DMS79 (cell line): ENCODE measurements at regions not wholly inside any gene's neighbourhood (a gene's known extent, or its start where the extent isn't known, plus 50 kb on each side); places are given as distances from the start of the nearest gene placed in this dataset.

Experiments used
- DNase-seq: peaks from one replicate; lab custom pipeline; 2025; lab: John Stamatoyannopoulos, UW

DNA sequence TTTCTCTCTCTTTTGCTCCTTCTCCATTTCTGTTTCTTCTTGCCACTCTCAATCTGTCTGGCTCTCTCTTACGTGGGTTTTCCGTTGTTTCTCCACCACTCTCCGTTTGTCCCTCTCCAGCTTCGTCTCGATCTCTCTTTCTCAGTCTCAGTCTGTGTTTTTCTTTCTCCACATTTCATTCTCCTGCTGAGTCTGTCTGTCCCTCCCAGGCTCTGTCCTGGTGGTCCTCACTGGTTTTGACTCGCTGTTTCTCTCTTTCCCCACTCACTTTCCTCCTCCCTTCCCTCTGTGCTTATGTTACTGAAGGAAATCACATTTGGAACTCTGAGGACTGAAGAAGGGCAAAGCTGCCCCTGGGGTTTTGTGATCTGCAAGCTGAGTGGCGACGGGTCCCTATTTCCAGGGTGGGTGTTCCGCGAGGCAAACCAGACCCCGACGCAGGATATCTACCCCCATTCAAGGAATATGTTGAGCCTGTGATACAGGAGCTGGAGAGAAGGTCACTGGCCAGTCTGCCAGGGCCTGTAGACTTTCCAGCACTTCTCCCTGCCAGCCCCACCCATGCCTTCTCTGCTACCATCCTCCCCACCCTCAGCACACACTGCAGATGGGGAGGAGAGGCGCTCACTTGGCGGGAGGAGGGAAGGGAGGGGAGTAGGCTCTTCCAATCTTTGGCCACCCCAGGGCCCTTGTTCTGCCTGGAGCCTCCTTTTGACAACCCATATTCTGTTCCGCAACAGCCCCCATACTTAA lies 102.7 kb upstream of the MAP1LC3B2 start:
- no peak for DNase-seq

DNA sequence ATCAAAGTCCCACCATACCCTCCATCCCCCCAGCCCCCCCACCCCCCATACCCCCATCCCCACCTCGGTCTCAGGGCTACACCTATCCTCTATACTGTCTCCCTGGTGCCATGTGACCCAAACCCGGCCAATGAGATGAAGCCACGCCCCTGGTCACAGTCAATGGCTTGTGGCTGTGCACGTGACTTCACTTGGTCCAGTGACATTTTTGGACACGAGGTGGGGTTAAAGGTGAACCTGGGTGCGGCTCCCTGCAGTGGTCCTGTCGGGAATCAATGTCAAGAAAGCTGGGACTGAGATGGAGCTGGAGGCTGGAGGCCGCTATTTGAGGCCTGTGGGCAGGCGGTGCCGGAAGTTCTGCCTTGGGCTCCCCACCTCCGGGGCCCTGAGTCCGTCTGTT lies 100.7 kb upstream of the MAP1LC3B2 start:
- DNase-seq, result no peak

DNA sequence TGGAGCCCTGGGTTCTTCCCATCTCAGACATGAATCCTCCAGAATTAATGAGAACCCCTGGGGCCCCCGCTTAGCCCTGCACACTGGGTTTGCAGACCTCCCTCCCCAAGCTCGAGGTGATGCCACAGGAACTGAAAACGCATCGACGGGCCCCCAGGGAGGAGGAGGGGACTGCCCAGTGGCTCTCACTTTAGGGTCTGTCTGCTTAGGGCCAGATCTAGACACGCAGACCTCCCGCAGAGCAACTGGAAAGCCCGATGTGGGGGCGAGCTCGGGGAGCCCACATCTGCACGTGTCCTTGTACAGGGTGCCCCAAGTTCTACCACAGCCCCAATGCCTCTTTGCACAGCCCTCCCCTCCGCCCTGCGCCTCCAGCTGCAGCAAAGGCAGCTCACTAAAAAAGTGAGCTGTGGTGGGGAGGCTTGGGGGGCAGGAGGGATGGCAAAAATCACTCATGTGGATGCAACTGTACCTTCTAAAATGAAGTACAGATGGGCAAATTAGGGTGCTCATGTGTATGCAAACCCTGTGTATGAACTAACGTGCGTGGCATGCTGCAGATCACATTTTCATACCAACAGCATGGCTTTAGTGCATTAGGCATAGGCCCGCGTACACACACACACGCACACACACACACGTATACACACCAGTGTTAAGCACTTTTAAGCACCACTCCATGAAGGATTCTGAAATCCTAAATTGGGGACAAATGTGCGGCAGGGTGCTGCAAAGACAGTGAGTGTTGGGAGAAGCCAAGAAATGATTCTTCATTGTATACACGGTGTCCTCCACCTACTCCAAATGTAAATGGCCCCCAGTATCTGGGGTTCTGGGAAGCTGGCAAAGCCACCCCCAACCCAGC lies 99.9 kb upstream of the MAP1LC3B2 start:
- no peak for DNase-seq

DNA sequence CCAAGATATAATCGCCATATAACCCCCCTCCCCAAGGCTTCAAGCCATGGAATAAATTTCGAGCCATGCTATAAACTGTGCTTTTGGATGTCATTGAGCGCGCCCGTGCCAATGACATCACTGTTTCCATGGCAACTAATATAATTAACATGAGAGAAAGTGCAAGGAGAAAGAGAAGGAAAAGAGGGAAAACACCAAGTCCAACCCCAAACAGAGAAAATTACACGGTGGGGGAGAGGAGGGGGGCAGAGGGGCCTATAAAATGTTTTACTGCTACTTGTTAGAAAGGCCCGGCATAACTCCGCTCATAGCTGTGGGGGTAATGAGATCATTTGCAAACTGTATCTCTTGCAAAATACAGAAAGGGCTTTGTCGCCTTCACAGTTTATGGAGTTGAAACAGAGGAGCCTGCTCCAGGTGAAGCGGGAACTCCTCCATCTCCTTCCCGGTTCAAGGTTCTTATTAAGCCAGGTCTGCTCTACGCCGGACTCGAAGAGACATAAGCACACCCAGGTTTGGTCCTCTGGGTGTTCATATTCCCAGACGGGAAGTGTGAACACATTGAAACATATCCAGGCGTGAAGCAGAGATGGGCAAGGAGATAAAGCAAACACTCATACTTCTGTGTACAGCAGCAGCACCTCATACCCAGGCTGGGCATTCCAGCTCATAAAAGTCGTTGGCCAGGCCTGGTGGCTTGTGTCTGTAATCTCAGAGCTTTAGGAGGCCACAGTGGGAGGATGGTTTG lies 99.1 kb upstream of the MAP1LC3B2 start:
- no peak for DNase-seq

DNA sequence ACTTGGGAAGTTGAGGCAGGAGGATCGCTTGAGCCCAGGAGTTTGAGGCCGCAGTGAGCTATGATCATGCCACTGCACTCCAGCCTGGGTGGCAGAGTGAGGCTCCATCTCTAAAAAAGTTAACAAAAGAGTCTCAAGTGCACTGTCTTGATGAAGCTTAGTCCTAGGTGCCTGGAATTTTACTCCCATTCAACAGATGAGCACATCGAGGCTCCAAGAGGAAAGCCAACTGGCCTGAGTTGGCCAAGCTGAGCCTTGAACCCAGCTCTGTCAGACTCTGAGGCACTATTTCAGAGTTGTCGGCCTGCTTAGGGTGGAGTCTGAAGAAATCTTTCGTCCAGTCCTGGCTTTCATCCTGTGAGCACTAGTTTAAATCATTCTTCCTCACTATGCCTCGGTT lies 98.1 kb upstream of the MAP1LC3B2 start:
- no peak for DNase-seq

DNA sequence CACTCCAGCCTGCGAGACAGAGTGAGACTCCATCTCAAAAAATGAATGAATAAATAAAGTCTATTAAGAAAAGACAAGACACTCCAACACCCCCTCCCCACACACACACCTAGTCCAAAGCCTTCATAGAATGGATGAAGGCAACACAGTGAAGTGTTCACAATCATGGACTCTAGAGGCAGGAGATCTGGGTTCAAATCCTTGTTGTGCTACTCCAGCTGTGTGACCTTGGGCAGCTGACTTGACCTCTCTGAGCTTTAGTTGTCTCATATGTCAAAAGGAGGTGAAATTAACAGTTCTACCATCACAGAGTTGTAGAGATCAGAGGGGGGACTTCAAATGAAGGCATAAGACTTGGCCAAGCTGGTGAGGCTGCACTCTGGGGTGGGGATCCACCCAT lies 95.8 kb upstream of the MAP1LC3B2 start:
- DNase-seq, result no peak

DNA sequence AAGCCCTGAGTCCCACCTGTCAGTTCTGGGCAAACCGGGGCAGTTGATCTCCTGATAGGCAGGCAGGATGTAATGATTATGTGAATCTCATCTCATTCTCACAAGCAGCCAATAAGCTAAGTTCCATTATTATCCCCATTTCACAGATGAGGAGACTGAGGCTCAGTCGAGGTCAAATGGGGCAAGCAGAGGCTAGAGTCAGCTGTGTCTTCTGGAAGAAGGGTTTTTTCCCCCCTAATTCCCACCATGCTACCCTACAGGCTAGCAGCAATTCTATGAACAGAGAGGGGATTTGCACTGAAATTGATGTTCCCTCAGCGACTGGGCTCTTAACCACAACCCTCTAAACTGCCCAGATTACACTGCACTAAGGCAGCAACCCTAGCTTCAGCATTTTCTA lies 93.8 kb upstream of the MAP1LC3B2 start:
- DNase-seq, result no peak

DNA sequence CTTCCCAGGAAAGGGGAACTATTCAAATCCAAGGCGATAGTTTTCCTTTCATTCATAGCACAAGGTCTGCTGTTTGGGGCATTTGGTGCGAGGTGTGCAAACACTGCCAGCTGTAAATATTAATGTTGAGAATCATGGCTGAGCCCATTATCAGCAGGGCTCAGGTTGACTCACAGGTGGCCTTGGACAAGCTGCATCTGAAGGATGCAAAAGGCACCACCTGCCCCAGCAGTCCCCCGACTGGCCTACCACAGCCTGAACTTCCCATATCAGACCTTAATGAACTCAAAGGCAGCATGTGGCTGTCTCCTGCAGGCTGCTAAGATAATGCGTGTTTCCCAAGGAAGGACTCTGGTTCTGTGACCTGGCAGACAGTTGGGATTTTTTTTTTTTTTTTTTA lies 93.3 kb upstream of the MAP1LC3B2 start:
- DNase-seq, result no peak

DNA sequence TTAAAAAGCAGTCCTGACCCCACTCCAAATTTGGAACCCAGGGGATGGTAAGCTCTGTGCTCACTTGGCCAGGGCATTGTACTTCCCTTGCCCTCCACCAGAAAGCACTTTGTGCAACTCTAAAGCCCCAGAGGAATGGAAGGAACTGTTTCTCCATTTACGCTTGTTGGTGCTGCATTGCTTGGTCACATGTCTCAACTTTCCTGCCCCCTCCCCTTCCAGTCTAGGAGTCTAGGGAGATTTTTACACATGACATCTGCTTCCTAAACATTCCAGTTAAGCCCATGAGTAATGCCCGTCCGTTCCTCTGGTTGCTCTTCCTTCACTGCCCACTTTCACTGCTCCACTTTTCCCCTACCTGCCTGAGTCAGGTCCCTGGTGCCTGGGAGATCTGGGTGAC lies 92.6 kb upstream of the MAP1LC3B2 start:
- DNase-seq, result no peak

DNA sequence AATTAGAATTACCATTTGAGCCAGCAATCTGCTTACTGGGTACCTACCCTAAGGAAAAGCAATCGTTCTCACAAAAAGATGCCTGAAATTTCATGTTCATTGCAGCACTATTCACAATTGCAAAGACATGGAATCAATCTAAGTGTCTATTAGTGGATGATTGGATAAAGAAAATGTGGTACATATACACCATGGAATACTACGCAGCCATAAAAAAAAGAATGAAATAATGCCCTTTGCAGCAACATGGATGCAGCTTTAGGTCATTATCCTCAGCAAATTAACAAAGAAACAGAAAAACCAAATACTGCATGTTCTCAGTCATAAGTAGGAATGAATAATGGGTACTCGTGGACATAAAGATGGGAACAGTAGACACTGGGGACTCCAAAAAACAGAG lies 89.8 kb upstream of the MAP1LC3B2 start:
- DNase-seq, result no peak

DNA sequence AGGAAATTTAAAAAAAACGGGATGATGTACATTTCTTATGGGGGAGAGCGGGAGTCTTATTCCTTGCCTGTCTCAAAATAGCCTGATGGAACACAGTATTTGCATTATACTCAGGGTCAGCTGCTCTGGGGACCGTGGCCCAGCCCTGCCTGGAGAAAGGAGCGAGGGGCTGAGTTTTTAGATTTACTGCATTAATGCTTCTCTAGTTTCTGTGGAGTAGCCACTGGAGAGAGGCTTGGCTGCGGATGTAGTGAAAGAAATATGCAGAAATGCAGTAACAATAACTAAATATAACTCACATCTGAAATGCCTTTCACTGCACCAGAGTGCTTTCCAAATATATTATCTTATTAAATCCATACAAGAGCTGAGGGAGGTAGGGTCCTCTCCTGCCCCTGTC lies 87.6 kb upstream of the MAP1LC3B2 start:
- no peak for DNase-seq

DNA sequence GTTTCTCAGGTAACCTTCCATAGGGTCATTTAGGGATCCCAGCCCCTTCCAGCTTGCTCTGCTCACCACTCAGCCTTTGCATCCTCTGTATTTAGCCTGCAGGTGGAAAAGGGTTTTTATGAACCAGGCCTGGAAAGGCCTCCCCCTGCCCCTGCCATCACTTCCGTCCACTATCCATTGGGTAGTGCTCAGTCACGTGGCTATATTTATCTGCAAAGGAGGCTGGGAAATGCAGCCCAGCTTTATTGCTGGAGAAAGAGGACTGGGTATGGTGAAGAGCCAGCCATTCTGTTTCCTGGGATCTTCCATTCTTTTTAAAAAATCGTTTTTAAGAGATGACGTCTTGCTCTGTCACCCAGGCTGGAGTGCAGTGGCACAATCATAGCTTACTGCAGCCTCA lies 87.0 kb upstream of the MAP1LC3B2 start:
- no peak for DNase-seq

DNA sequence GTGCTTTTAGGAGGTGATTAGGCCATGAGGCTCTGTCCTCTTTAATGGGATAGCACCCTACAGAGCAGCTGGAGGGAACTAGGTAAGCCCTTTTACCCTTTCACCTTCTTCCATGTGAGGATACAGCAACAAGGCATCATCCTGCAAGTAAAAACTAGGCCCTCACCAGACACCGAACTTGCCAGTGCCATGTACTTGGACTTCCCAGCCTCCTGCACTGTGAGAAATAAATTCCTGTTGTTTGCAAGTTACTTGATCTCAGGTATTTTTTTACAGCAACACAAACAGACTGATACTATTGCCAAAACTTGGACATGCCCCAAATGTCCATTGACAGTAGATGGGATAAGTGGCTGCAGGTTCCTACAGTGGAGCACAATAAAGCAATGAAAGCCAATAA lies 85.8 kb upstream of the MAP1LC3B2 start:
- DNase-seq, result no peak

DNA sequence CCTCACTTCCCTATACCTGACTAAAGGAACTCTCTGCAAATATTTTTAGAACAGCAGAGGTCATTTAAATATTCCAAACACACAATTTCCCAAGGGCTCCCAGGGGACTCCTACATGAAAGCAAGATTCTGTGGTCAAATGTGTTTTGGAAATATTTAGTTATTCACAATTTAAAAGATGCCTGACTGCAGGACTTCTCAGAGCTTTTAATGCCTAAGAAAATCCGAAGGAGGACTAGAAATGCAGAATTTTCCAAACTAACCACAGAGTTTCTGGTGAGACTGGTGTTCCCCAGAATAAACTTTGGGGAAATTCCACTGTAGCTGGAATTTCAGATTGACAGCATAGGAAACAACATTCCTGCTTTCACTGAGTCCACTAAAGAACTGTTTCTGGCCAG lies 84.8 kb upstream of the MAP1LC3B2 start:
- DNase-seq, result no peak

DNA sequence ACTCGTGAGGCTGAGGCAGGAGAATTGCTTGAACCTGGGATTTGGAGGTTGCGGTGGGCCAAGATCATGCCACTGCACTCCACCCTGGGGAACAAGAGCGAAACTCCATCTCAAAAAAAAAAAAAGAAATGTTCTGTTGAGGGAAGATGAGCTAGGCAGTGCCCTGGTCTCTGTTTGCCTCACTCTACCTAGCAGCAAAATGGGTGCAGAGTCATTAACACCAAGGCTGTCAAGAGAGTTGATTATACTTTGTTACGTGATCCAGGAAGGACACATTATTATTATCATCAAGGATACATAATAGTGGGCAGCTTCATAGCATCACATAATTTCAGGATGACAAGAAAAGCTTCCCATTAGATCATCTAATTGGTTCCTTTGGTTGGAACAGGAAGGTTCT lies 84.3 kb upstream of the MAP1LC3B2 start:
- no peak for DNase-seq

DNA sequence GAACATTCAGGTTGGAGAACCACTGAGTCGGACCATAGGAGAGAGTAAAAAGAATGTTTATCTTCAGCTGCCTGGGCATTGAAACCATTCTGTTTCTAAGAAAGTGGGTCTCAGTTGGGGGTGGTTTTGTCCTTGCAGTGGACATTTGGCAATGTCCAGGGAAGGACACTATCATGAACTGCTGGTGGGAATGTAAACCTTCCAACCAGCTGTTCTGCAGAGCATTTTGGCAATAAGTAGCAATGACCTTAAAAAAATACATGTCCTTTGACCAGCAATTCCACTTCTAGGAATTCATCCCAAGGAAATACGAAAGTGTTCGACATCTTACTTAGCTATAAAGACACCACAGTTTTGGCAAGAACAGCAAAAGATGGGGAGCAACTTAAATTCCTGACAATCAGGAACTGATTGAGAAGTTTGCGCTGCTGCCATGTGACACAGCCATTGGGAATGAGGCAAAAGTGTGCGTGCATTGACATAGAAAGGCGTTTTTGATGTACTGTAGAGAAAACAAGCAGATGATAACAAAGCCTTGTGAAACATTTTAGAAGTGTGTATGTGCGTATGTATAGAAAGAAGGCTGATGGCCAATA lies 82.9 kb upstream of the MAP1LC3B2 start:
- DNase-seq, result no peak

DNA sequence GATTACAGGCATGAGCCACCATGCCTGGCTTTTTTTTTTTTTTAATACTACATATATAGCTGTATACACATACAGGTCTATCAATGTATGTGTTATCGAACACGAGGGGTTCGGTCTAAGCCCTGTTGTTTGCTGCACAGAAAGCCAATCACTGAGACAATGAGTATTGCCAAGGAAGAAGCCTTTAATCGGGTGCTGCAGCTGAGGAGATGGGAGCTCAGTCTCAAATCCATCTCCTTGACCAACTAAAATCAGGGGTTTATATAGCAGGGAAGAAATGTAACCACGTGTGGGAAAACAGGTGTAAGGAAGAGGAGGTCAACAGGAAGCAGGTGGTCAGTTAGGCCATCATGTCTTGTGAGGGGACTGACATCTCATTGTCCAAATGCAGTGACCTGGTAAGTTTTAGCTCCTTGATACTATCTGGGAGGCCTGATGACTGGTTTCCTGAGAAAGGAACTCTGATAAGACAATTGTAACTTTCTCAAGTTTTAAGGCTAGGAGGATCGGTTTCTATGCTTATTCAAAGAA lies 80.9 kb upstream of the MAP1LC3B2 start:
- no peak for DNase-seq

DNA sequence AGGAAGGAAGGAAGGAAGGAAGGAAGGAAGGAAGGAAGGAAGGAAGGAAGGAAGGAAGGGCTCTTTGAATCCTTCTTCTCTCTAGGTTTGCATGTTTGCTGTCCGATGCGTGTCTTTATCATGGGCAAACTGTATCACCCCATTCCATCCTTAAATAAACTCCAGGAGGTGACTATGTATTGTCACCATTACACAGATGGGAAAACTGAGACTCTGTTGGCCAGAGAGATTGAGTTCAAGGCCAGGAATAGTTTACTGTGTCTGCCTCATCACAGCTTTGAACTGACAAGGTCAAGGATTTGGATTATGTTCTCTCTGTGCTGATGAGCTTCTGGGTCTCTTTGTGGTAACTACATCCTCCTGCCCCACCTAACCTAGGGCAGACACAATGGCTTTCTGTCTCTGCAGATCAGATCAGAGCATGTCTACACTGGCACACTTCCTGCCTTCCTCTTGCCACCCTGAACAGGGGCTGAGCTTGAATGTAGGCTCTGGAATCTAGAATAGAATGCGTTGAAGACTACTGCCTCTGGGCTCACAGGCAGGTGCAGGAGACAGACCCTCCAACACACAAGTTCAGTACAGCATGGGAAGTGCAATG lies 78.9 kb upstream of the MAP1LC3B2 start:
- no peak for DNase-seq

DNA sequence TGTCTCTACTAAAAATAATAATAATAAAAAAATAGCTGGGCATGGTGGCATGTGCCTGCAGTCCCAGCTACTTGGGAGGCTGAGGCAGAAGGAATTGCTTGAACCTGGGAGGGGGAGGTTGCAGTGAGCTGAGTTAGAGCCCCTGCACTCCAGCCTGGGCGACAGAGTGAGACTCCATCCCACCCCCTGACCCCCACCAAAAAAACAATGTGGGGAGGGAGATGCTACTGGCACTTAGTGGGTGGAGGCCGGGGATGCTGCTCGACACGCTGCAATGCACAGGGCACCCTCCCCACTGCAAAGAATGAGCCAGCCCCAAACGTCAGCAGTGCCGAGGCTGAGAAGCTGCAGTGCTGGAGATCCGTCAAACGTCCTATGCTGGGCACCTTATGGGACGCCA lies 77.5 kb upstream of the MAP1LC3B2 start:
- no peak for DNase-seq

DNA sequence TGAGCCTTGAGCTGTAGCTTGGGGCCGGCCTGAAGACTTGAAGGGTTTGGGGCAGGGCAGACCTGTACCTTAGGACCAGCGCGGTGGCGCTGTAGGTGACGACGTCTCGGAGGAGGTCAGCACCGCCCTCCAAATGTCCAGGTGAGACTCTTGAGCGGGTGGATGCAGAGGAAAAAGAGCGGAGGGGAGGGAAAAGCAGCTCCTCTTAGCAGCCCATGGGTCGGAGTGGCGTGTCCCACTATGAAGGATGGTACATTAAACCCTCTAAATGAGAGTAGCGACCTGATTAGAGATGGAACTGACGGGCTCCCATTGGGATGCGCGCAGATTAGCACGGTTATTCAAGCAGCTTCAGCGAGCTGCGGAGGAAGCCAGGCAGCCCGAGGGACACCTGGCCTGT lies 77.0 kb upstream of the MAP1LC3B2 start:
- no peak for DNase-seq

DNA sequence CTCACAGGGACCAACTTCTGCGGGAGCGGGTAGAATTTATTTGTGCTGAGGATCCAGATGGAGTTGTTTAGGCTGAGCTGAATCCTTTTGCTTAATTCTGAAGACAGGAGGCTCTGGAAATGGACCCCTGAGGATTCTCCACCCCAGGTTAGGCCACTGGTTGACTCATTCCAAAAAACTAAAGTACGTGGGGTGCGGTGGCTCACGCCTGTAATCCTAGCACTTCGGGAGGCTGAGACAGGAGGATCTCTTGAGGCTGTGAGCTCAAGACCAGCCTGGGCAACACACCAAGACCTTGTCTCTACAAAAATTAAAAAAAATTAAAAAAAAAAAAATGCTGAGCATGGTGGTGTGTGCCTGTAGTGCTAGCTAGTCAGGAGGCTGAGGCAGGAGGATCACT lies 76.3 kb upstream of the MAP1LC3B2 start:
- no peak for DNase-seq
